HepG2 (cell line): ENCODE measurements at regions not wholly inside any gene's neighbourhood (a gene's known extent, or its start where the extent isn't known, plus 50 kb on each side); places are given as distances from the start of the nearest gene placed in this dataset.

Source experiments
- ATAC-seq: fragments of 200-7000 bp; cut with Tn5 transposase; 3 replicates; pipeline ENCODE4 v1.9.1; 2020; ENCODE audit warnings: mild to moderate bottlenecking, moderate library complexity
- BruUV-seq: library from RNA; stranded (reverse); fragments of 400-500 nt; replicated peaks from 2 replicates; lab custom pipeline; 2021; lab: Mats Ljungman, UMichigan
- CTCF ChIA-PET: fragments of 300-600 bp; formaldehyde crosslinking; extraction: SDS; loops from one replicate; lab custom pipeline; 2021; ENCODE audit warnings: low total read pairs, inconsistent platforms, low intra/inter-chr PET ratio; lab: Yijun Ruan, JAX
- POLR2A ChIA-PET: fragments of 350-600 bp; sonication (Branson Sonifier 250); formaldehyde crosslinking; loops from one replicate; lab custom pipeline; 2020; ENCODE audit warnings: antibody characterized with exemption, inconsistent platforms; lab: Yijun Ruan, JAX
- DNase-seq: peaks from one replicate; pipeline ENCODE4 v3.0.0-alpha.2; 2015; ENCODE audit warnings: low spot score
- FAIRE-seq: peaks from 3 replicates; lab custom pipeline; 2011; peaks lifted over from hg19 to GRCh38; lab: Jason Lieb, UNC
- H2AFZ ChIP-seq: one replicate; pipeline ENCODE4 v1.6.1; 2011; ENCODE audit warnings: low read length, inconsistent platforms
- H3K27ac ChIP-seq: fragments of 300-600 bp; 3 replicates; pipeline ENCODE4 v1.8.0; 2011; ENCODE audit warnings: mixed run types, mild to moderate bottlenecking, mixed read lengths, low read length, inconsistent platforms; ENCODE audit not compliant: insufficient read depth; ENCODE audit errors: extremely low read length
- H3K27me3 ChIP-seq, 2 experiments: fragments of 200-600 bp in 1 of 2; 2 replicates in 1 of 2; 3 replicates in 1 of 2; pipeline versions ENCODE4 v1.6.0 to v1.8.0; 2011; ENCODE audit warnings: low read length in 2 of 2, mild to moderate bottlenecking in 2 of 2, moderate library complexity in 2 of 2, inconsistent platforms in 1 of 2; ENCODE audit not compliant: insufficient read depth in 2 of 2, control insufficient read depth in 1 of 2
- H3K36me3 ChIP-seq, 2 experiments: fragments of 200-600 bp in 1 of 2; replicated peaks in 1 of 2; 2 replicates in 1 of 2; 3 replicates in 1 of 2; pipeline versions ENCODE4 v1.5.1 to v1.8.0; 2011; ENCODE audit warnings: low read length in 2 of 2, inconsistent platforms in 1 of 2; ENCODE audit not compliant: insufficient read depth in 2 of 2, control insufficient read depth in 1 of 2
- H3K4me1 ChIP-seq: 2 replicates; pipeline ENCODE4 v1.5.1; 2012; ENCODE audit warnings: low read length, inconsistent platforms; ENCODE audit not compliant: insufficient read depth
- H3K4me2 ChIP-seq: 2 replicates; pipeline ENCODE4 v1.6.0; 2011; ENCODE audit warnings: low read depth, low read length, inconsistent platforms
- H3K4me3 ChIP-seq, 3 experiments: fragments of 200-600 bp in 1 of 3; sonication (generic), shearing (Covaris generic) in 1 of 3; replicated peaks in 1 of 3; 2 replicates each; pipeline ENCODE4 v1.5.1; 2011 to 2016; ENCODE audit warnings: low read length in 3 of 3, inconsistent platforms in 2 of 3, low read depth in 2 of 3, mild to moderate bottlenecking in 2 of 3, control low read depth in 1 of 3, mixed read lengths in 1 of 3; ENCODE audit not compliant: insufficient read depth in 1 of 3
- H3K79me2 ChIP-seq: one replicate; pipeline ENCODE4 v1.6.1; 2011; ENCODE audit warnings: low read length, inconsistent platforms; ENCODE audit not compliant: insufficient read depth
- H3K9ac ChIP-seq: 2 replicates; pipeline ENCODE4 v1.6.0; 2011; ENCODE audit warnings: mild to moderate bottlenecking, low read depth, low read length, inconsistent platforms; ENCODE audit not compliant: insufficient read depth
- H3K9me3 ChIP-seq: 2 replicates; pipeline ENCODE4 v1.5.1; 2012; ENCODE audit warnings: mild to moderate bottlenecking, low read length
- H4K20me1 ChIP-seq: 2 replicates; pipeline ENCODE4 v1.6.0; 2011; ENCODE audit warnings: inconsistent platforms, mild to moderate bottlenecking, low read length, moderate library complexity; ENCODE audit not compliant: insufficient read depth
- AGO2 ChIP-seq: fragments of 200-400 bp; formaldehyde crosslinking; optimal IDR thresholded peaks from 2 replicates; pipeline ENCODE3; 2017; ENCODE audit warnings: mild to moderate bottlenecking, low read depth, low read length, moderate library complexity
- KDM5B ChIP-seq: sonication (generic); formaldehyde crosslinking; IDR thresholded peaks from 2 replicates; pipeline ENCODE4 v1.4.0; 2020; ENCODE audit warnings: missing genetic modification reagents, mild to moderate bottlenecking, borderline replicate concordance
- SALL1 ChIP-seq: sonication (generic); formaldehyde crosslinking; IDR thresholded peaks from 2 replicates; pipeline ENCODE4 v1.8.0; 2022; ENCODE audit warnings: mild to moderate bottlenecking, missing genetic modification reagents
- XRCC5 ChIP-seq: fragments of 200-400 bp; formaldehyde crosslinking; optimal IDR thresholded peaks from 2 replicates; pipeline ENCODE3; 2017; ENCODE audit warnings: mild to moderate bottlenecking, low read length
- ZBTB21 ChIP-seq: sonication (generic); formaldehyde crosslinking; IDR thresholded peaks from 2 replicates; pipeline ENCODE4 v1.4.0; 2020; ENCODE audit warnings: missing genetic modification reagents
- ZFX ChIP-seq: sonication (generic); formaldehyde crosslinking; IDR thresholded peaks from 2 replicates; pipeline ENCODE4 v1.4.0; 2020; ENCODE audit warnings: mild to moderate bottlenecking, low read depth, missing genetic modification reagents, moderate library complexity
- ZNF235 ChIP-seq: sonication (generic); formaldehyde crosslinking; IDR thresholded peaks from 2 replicates; pipeline ENCODE4 v1.8.1; 2023; ENCODE audit warnings: mild to moderate bottlenecking, missing genetic modification reagents, borderline replicate concordance
- ZNF619 ChIP-seq: sonication (generic); formaldehyde crosslinking; IDR thresholded peaks from 2 replicates; pipeline ENCODE4 v1.4.0; 2020; ENCODE audit warnings: mild to moderate bottlenecking, missing genetic modification reagents
- ZNF670 ChIP-seq: sonication (generic); formaldehyde crosslinking; IDR thresholded peaks from 2 replicates; pipeline ENCODE4 v1.8.0; 2022; ENCODE audit warnings: mild to moderate bottlenecking, missing genetic modification reagents, borderline replicate concordance
- ZNF878 ChIP-seq: sonication (generic); formaldehyde crosslinking; IDR thresholded peaks from 2 replicates; pipeline ENCODE4 v1.8.1; 2023; ENCODE audit warnings: mild to moderate bottlenecking, missing genetic modification reagents, moderate library complexity
- WGBS: methylation state at CpG from one replicate; pipeline ENCODE4 v1.1.6; 2017; ENCODE audit warnings: low lambda C conversion rate; 5-methylcytosine and 5-hydroxymethylcytosine counted together
- in situ Hi-C: cut with HindIII; loops from 2 replicates; pipeline ENCODE4 v1.10.0; 2017; ENCODE audit warnings: low pct_unique_long_range_greater_than_20kb; ENCODE audit not compliant: extremely low pct_ligation_motif_present
- intact Hi-C: fragments of 100-400 bp; cut with micrococcal nuclease; formaldehyde crosslinking; loops from one replicate; pipeline ENCODE4 v1.10.0; 2022; ENCODE audit not compliant: unreplicated experiment
- TF ChIP-seq, protein P1 (sequence below): sonication (generic); formaldehyde crosslinking; IDR thresholded peaks from 2 replicates; pipeline ENCODE4 v1.4.0; 2020; ENCODE audit warnings: low read depth, missing genetic modification reagents
- TF ChIP-seq, protein P2 (sequence below): sonication (generic); formaldehyde crosslinking; IDR thresholded peaks from 2 replicates; pipeline ENCODE4 v1.9.0; 2021; ENCODE audit warnings: missing genetic modification reagents, mild to moderate bottlenecking, borderline replicate concordance
- TF ChIP-seq, protein P3 (sequence below): sonication (generic); formaldehyde crosslinking; IDR thresholded peaks from 2 replicates; pipeline ENCODE4 v1.8.0; 2022; ENCODE audit warnings: mild to moderate bottlenecking, missing genetic modification reagents, moderate library complexity
- TF ChIP-seq, protein P4 (sequence below): sonication (generic); formaldehyde crosslinking; IDR thresholded peaks from 2 replicates; pipeline ENCODE4 v1.5.1; 2020; ENCODE audit warnings: missing genetic modification reagents, mild to moderate bottlenecking, borderline replicate concordance

DNA sequence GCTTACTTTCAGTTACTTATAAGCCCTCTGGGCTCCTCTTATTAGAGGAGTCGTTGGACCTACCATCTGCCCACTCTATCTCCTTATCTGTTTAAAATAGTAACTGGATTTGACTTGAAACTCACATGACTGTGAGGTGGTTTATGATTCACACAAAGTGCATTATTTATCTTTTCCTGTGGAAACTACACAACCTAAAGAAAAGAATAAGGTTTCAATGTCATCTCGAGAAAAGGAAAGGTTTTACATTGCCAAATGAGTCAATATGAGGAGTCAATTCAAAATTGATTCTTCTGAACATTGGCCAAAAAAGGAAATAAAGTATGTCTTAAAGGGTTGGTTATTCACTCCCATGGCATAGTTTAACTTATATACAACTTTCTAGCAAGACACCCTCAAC is 225.0 kb upstream of the G2E3 start (continued):
- TF ChIP-seq, protein P1, sequence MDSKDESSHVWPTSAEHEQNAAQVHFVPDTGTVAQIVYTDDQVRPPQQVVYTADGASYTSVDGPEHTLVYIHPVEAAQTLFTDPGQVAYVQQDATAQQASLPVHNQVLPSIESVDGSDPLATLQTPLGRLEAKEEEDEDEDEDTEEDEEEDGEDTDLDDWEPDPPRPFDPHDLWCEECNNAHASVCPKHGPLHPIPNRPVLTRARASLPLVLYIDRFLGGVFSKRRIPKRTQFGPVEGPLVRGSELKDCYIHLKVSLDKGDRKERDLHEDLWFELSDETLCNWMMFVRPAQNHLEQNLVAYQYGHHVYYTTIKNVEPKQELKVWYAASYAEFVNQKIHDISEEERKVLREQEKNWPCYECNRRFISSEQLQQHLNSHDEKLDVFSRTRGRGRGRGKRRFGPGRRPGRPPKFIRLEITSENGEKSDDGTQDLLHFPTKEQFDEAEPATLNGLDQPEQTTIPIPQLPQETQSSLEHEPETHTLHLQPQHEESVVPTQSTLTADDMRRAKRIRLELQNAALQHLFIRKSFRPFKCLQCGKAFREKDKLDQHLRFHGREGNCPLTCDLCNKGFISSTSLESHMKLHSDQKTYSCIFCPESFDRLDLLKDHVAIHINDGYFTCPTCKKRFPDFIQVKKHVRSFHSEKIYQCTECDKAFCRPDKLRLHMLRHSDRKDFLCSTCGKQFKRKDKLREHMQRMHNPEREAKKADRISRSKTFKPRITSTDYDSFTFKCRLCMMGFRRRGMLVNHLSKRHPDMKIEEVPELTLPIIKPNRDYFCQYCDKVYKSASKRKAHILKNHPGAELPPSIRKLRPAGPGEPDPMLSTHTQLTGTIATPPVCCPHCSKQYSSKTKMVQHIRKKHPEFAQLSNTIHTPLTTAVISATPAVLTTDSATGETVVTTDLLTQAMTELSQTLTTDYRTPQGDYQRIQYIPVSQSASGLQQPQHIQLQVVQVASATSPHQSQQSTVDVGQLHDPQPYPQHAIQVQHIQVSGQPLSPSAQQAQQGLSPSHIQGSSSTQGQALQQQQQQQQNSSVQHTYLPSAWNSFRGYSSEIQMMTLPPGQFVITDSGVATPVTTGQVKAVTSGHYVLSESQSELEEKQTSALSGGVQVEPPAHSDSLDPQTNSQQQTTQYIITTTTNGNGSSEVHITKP, result no peak
- TF ChIP-seq KDM5B (CRISPR knock-in tag) (no peak), XRCC5 (no peak), ZNF670 (no peak)
- TF ChIP-seq, protein P2, sequence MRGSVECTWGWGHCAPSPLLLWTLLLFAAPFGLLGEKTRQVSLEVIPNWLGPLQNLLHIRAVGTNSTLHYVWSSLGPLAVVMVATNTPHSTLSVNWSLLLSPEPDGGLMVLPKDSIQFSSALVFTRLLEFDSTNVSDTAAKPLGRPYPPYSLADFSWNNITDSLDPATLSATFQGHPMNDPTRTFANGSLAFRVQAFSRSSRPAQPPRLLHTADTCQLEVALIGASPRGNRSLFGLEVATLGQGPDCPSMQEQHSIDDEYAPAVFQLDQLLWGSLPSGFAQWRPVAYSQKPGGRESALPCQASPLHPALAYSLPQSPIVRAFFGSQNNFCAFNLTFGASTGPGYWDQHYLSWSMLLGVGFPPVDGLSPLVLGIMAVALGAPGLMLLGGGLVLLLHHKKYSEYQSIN (CRISPR knock-in tag), result no peak
- TF ChIP-seq, protein P3, sequence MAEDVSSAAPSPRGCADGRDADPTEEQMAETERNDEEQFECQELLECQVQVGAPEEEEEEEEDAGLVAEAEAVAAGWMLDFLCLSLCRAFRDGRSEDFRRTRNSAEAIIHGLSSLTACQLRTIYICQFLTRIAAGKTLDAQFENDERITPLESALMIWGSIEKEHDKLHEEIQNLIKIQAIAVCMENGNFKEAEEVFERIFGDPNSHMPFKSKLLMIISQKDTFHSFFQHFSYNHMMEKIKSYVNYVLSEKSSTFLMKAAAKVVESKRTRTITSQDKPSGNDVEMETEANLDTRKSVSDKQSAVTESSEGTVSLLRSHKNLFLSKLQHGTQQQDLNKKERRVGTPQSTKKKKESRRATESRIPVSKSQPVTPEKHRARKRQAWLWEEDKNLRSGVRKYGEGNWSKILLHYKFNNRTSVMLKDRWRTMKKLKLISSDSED (CRISPR knock-in tag), result no peak

DNA sequence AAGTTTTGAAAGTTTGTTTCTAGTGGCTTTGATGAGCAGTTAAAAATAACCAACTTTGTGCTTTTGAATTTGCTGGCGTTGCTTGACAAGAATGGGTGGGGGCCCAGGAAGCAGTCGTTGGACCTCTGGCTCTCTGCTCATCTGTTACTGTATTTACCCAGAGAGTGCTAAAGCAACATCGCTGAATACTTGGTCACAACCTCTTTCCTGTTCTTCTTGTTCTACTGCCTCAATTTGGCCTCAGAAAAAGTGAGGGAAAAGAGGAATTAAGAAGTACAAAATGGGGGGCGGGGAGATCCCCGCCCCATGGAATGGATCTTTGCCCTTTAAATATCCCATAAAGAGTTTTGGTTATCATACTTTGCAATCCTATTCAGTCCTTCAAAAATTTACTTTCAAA is 221.5 kb upstream of the G2E3 start:
- in situ Hi-C loops (no loop called here), intact Hi-C loops (no loop called here)
- ChIA-PET POLR2A (no interaction called here), CTCF (no interaction called here)
- no peak overlapping the region for H3K4me2 ChIP-seq
- 13% methylated on average over 5 of the region's 5 CpGs for WGBS
- no peak overlapping the region for H3K9ac ChIP-seq
- no TSS peak for BruUV-seq
- FAIRE-seq (no peak), DNase-seq (no peak), ATAC-seq (peak; percentile 32; the same call in 1 of the 3 replicates)
- no peaks in the 10 kb centered on the region for H3K4me1 ChIP-seq
- H3K4me3 ChIP-seq, result no peak overlapping the region
- H3K36me3 ChIP-seq, result no peaks in the 10 kb centered on the region
- H4K20me1 ChIP-seq, result no peaks in the 10 kb centered on the region
- H3K27me3 ChIP-seq, result no peaks in the 10 kb centered on the region
- H3K27ac ChIP-seq, result no peak overlapping the region
- H3K79me2 ChIP-seq, result no peaks in the 10 kb centered on the region
- H2AFZ ChIP-seq, result no peak overlapping the region
- H3K9me3 ChIP-seq, result no peaks in the 10 kb centered on the region
- TF ChIP-seq ZNF235 (no peak), ZNF878 (CRISPR knock-in tag) (no peak), ZNF619 (no peak), AGO2 (no peak), ZBTB21 (CRISPR knock-in tag) (no peak), SALL1 (CRISPR knock-in tag) (no peak), ZFX (CRISPR knock-in tag) (no peak)
- TF ChIP-seq, protein P4, sequence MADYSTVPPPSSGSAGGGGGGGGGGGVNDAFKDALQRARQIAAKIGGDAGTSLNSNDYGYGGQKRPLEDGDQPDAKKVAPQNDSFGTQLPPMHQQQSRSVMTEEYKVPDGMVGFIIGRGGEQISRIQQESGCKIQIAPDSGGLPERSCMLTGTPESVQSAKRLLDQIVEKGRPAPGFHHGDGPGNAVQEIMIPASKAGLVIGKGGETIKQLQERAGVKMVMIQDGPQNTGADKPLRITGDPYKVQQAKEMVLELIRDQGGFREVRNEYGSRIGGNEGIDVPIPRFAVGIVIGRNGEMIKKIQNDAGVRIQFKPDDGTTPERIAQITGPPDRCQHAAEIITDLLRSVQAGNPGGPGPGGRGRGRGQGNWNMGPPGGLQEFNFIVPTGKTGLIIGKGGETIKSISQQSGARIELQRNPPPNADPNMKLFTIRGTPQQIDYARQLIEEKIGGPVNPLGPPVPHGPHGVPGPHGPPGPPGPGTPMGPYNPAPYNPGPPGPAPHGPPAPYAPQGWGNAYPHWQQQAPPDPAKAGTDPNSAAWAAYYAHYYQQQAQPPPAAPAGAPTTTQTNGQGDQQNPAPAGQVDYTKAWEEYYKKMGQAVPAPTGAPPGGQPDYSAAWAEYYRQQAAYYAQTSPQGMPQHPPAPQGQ (CRISPR knock-in tag), result no peak
